IMR-90 (cell line): ENCODE measurements at regions not wholly inside any gene's neighbourhood (a gene's known extent, or its start where the extent isn't known, plus 50 kb on each side); places are given as distances from the start of the nearest gene placed in this dataset.
A peak's percentile ranks its signal among the peaks of the same experiment; 100 is the strongest.

ENCODE experiments used
- ATAC-seq: fragments of 200-7000 bp; cut with Tn5 transposase; 2 replicates; pipeline ENCODE4 v1.9.1; 2020; ENCODE audit warnings: low read depth, mild to moderate bottlenecking, moderate library complexity
- BruUV-seq: library from RNA; stranded (reverse); fragments of 400-500 nt; replicated peaks from 2 replicates; lab custom pipeline; 2021; lab: Mats Ljungman, UMichigan
- CTCF ChIA-PET: fragments of 300-600 bp; formaldehyde crosslinking; extraction: SDS; loops from one replicate; lab custom pipeline; 2021; ENCODE audit warnings: antibody characterized with exemption; lab: Yijun Ruan, JAX
- POLR2A ChIA-PET: fragments of 300-600 bp; sonication (Branson Sonifier 250); formaldehyde crosslinking; loops from one replicate; lab custom pipeline; 2022; ENCODE audit warnings: antibody characterized with exemption; ENCODE audit not compliant: unreplicated experiment; lab: Charles Lee
- DNase-seq: peaks from one replicate; pipeline ENCODE4 v3.0.0; 2013
- H2AFZ ChIP-seq: replicated peaks from 2 replicates; pipeline ENCODE3; 2013; ENCODE audit warnings: low read length, mild to moderate bottlenecking; ENCODE audit not compliant: poor library complexity
- H2AK5ac ChIP-seq: 2 replicates; pipeline ENCODE4 v1.6.1; 2013; ENCODE audit warnings: low read depth, low read length, inconsistent platforms
- H2AK9ac ChIP-seq: replicated peaks from 2 replicates; pipeline ENCODE3; 2013; ENCODE audit warnings: mild to moderate bottlenecking, low read depth, low read length, moderate library complexity; ENCODE audit not compliant: poor library complexity
- H2BK120ac ChIP-seq: 2 replicates; pipeline ENCODE4 v1.6.1; 2013; ENCODE audit warnings: low read depth, low read length, inconsistent platforms
- H2BK15ac ChIP-seq: 3 replicates; pipeline ENCODE4 v1.6.1; 2013; ENCODE audit warnings: low read depth, low read length, inconsistent platforms
- H2BK20ac ChIP-seq: 2 replicates; pipeline ENCODE4 v1.6.1; 2013; ENCODE audit warnings: low read depth, mild to moderate bottlenecking, inconsistent platforms, low read length, moderate library complexity
- H2BK5ac ChIP-seq: 2 replicates; pipeline ENCODE4 v1.6.1; 2013; ENCODE audit warnings: mild to moderate bottlenecking, low read depth, low read length, inconsistent platforms; ENCODE audit not compliant: poor library complexity, severe bottlenecking
- H3K14ac ChIP-seq: replicated peaks from 2 replicates; pipeline ENCODE4 v1.6.1; 2013; ENCODE audit warnings: low read depth, low read length, inconsistent platforms
- H3K18ac ChIP-seq: 2 replicates; pipeline ENCODE4 v1.6.1; 2013; ENCODE audit warnings: low read depth, low read length, control low read depth
- H3K23ac ChIP-seq: 2 replicates; pipeline ENCODE4 v1.6.1; 2013; ENCODE audit warnings: low read depth, low read length, inconsistent platforms
- H3K27ac ChIP-seq: 2 replicates; pipeline ENCODE4 v1.5.1; 2013; ENCODE audit warnings: mild to moderate bottlenecking, control low read depth, low read length; ENCODE audit not compliant: insufficient read depth
- H3K27me3 ChIP-seq: 2 replicates; pipeline ENCODE4 v1.6.1; 2013; ENCODE audit warnings: low read length; ENCODE audit not compliant: control insufficient read depth, insufficient read depth
- H3K36me3 ChIP-seq: 2 replicates; pipeline ENCODE4 v1.6.1; 2013; ENCODE audit warnings: low read length, mixed read lengths; ENCODE audit not compliant: control insufficient read depth, insufficient read depth
- H3K4ac ChIP-seq: 2 replicates; pipeline ENCODE4 v1.6.1; 2013; ENCODE audit warnings: low read depth, low read length, inconsistent platforms
- H3K4me1 ChIP-seq: 2 replicates; pipeline ENCODE4 v1.6.1; 2013; ENCODE audit warnings: low read length, mixed read lengths; ENCODE audit not compliant: control insufficient read depth, insufficient read depth
- H3K4me2 ChIP-seq: 2 replicates; pipeline ENCODE4 v1.6.1; 2013; ENCODE audit warnings: low read depth, mild to moderate bottlenecking, control low read depth, low read length, moderate library complexity
- H3K4me3 ChIP-seq: 2 replicates; pipeline ENCODE4 v1.5.1; 2013; ENCODE audit warnings: low read depth, mild to moderate bottlenecking, control low read depth, low read length, moderate library complexity; ENCODE audit not compliant: insufficient read depth
- H3K56ac ChIP-seq: 2 replicates; pipeline ENCODE4 v1.6.1; 2013; ENCODE audit warnings: low read length, inconsistent platforms; ENCODE audit not compliant: insufficient read depth; ENCODE audit errors: extremely low read depth
- H3K79me1 ChIP-seq, 2 experiments: 2 replicates each; pipeline ENCODE4 v1.6.1; 2013; ENCODE audit warnings: low read length in 2 of 2, inconsistent platforms in 1 of 2, low read depth in 1 of 2
- H3K9ac ChIP-seq: 2 replicates; pipeline ENCODE4 v1.6.1; 2013; ENCODE audit warnings: low read depth, low read length, control low read depth
- H3K9me1 ChIP-seq: 2 replicates; pipeline ENCODE4 v1.6.1; 2013; ENCODE audit warnings: low read length, inconsistent platforms; ENCODE audit not compliant: insufficient read depth
- H3K9me3 ChIP-seq: 2 replicates; pipeline ENCODE4 v1.6.1; 2013; ENCODE audit warnings: low read length; ENCODE audit not compliant: control insufficient read depth, insufficient read depth
- H4K20me1 ChIP-seq: 2 replicates; pipeline ENCODE4 v1.6.1; 2013; ENCODE audit warnings: low read length, inconsistent platforms; ENCODE audit not compliant: insufficient read depth
- H4K5ac ChIP-seq: 2 replicates; pipeline ENCODE4 v1.6.1; 2013; ENCODE audit warnings: mild to moderate bottlenecking, low read depth, low read length, control low read depth
- H4K8ac ChIP-seq, 2 experiments: 2 replicates each; pipeline ENCODE4 v1.6.1; 2013; ENCODE audit warnings: low read depth in 2 of 2, low read length in 2 of 2, control low read depth in 1 of 2, inconsistent platforms in 1 of 2
- H4K91ac ChIP-seq: 2 replicates; pipeline ENCODE4 v1.6.1; 2013; ENCODE audit warnings: low read depth, low read length, inconsistent platforms; ENCODE audit not compliant: insufficient read depth
- BHLHE40 ChIP-seq: fragments of 150-350 bp; IDR thresholded peaks from 2 replicates; pipeline ENCODE4 v1.6.1; 2016; ENCODE audit warnings: mild to moderate bottlenecking, low read depth, low read length
- CEBPB ChIP-seq: IDR thresholded peaks from 2 replicates; pipeline ENCODE4 v1.6.1; 2012; ENCODE audit warnings: low read depth, low read length, improper control_type of control experiment
- CHD1 ChIP-seq: IDR thresholded peaks from 2 replicates; pipeline ENCODE4 v1.6.1; 2012; ENCODE audit warnings: low read depth, low read length, improper control_type of control experiment
- CTCF ChIP-seq: conservative IDR thresholded peaks from 2 replicates; pipeline ENCODE4 v1.5.1; 2012; ENCODE audit warnings: mild to moderate bottlenecking, low read depth, low read length, improper control_type of control experiment
- FOS ChIP-seq: fragments of 150-350 bp; IDR thresholded peaks from 2 replicates; pipeline ENCODE4 v1.6.1; 2016; ENCODE audit warnings: low read depth, low read length
- MAFK ChIP-seq: IDR thresholded peaks from 2 replicates; pipeline ENCODE4 v1.6.1; 2012; ENCODE audit warnings: low read depth, low read length, improper control_type of control experiment
- MAZ ChIP-seq: IDR thresholded peaks from 2 replicates; pipeline ENCODE4 v1.6.1; 2012; ENCODE audit warnings: low read depth, mild to moderate bottlenecking, low read length, improper control_type of control experiment, moderate library complexity, borderline replicate concordance
- MXI1 ChIP-seq: IDR thresholded peaks from 2 replicates; pipeline ENCODE4 v1.6.1; 2012; ENCODE audit warnings: low read depth, mild to moderate bottlenecking, low read length, moderate library complexity, borderline replicate concordance
- NFE2L2 ChIP-seq: fragments of 150-350 bp; IDR thresholded peaks from 2 replicates; pipeline ENCODE4 v1.6.1; 2016; ENCODE audit warnings: low read depth, mild to moderate bottlenecking, low read length
- RAD21 ChIP-seq: IDR thresholded peaks from 2 replicates; pipeline ENCODE4 v1.6.1; 2012; ENCODE audit warnings: low read length, improper control_type of control experiment
- RCOR1 ChIP-seq: IDR thresholded peaks from 2 replicates; pipeline ENCODE4 v1.6.1; 2012; ENCODE audit warnings: mild to moderate bottlenecking, low read length, improper control_type of control experiment; ENCODE audit not compliant: insufficient replicate concordance
- RFX5 ChIP-seq: IDR thresholded peaks from 2 replicates; pipeline ENCODE4 v1.8.0; 2012; ENCODE audit warnings: low read depth, mild to moderate bottlenecking, low read length, moderate library complexity
- SMC3 ChIP-seq: fragments of 150-350 bp; IDR thresholded peaks from 2 replicates; pipeline ENCODE4 v1.6.1; 2016; ENCODE audit warnings: low read depth, mild to moderate bottlenecking, antibody characterized with exemption, low read length, moderate library complexity
- WGBS, 2 experiments: methylation state at CpG; one replicate each; pipeline versions ENCODE4 v1.1.5 to v1.1.7; 2013; ENCODE audit warnings: missing lambda C conversion rate in 2 of 2; ENCODE audit not compliant: insufficient read length in 1 of 2; ENCODE audit errors: extremely low coverage in 2 of 2; 5-methylcytosine and 5-hydroxymethylcytosine counted together
- dilution Hi-C: fragments of 300-500 bp; cut with HindIII; formaldehyde crosslinking; loops from one replicate; pipeline ENCODE4 v1.14.3; 2018; ENCODE audit warnings: low sequenced_read_pairs; ENCODE audit not compliant: unreplicated experiment
- in situ Hi-C: fragments of 300-500 bp; cut with MboI; formaldehyde crosslinking; loops from 3 replicates; pipeline ENCODE4 v1.14.3; 2019; ENCODE audit warnings: low sequenced_read_pairs, inconsistent platforms, mixed read lengths
- intact Hi-C: fragments of 100-400 bp; cut with micrococcal nuclease; formaldehyde crosslinking; loops from 2 replicates; pipeline ENCODE4 v1.10.0; 2022
- TF ChIP-seq, protein P1 (sequence below): fragments of 150-350 bp; IDR thresholded peaks from 2 replicates; pipeline ENCODE4 v1.6.1; 2016; ENCODE audit warnings: low read depth, mild to moderate bottlenecking, low read length, moderate library complexity, borderline replicate concordance
- TF ChIP-seq, protein P2 (sequence below): fragments of 150-350 bp; IDR thresholded peaks from 2 replicates; pipeline ENCODE4 v1.6.1; 2017; ENCODE audit warnings: mild to moderate bottlenecking, antibody characterized with exemption, low read length, low read depth

GRCh38 chr15:100716456-100717085 lies 114.2 kb downstream of the ASB7 start:
- in situ Hi-C loops (loop anchor here (25.0 kb wide), 1 partner anchor 546 kb away; the partner anchor contains the start of gene CHSY1), intact Hi-C loops (no loop called here), dilution Hi-C loops (no loop called here)
- Histone ChIP-seq H3K4me3 (no peak overlapping the region), H2BK20ac (peak overlapping the region; percentile 46; the same call in 1 of the 2 replicates), H3K4ac (peak overlapping the region; percentile 54; the same call in 1 of the 2 replicates), H2AK9ac (no peak overlapping the region), H4K5ac (no peak overlapping the region), H4K91ac (no peak overlapping the region), H4K20me1 (peaks cover 3% of the 10 kb centered on the region), H2AFZ (no peak overlapping the region), H3K18ac (no peak overlapping the region), H3K23ac (no peak overlapping the region), H3K27ac (no peak overlapping the region), H3K9me1 (peaks cover 28% of the 10 kb centered on the region), H3K4me1 (peaks cover 27% of the 10 kb centered on the region), H3K36me3 (no peaks in the 10 kb centered on the region), H3K79me1 (0 out of 4 replicates have a peak, but pooled peaks cover 0 to 4% of the 10 kb centered on the region in 2 experiments), H4K8ac (no peak overlapping the region), H3K56ac (no peak overlapping the region), H2BK15ac (0 out of 3 replicates have a peak overlapping the region, but pooled peaks have one; percentile 39), H3K9me3 (no peaks in the 10 kb centered on the region), H2BK120ac (peak overlapping the region; percentile 33), H3K27me3 (no peaks in the 10 kb centered on the region), H3K4me2 (no peak overlapping the region), H2BK5ac (no peak overlapping the region), H3K9ac (no peak overlapping the region), H2AK5ac (peak overlapping the region; percentile 77; the same call in 1 of the 2 replicates), H3K14ac (no peak overlapping the region)
- no peak for DNase-seq
- ChIA-PET CTCF (no interaction called here), POLR2A (no interaction called here)
- no TSS peak for BruUV-seq
- 74% methylated on average over 3 of the region's 10 CpGs; no CpG with 5 or more reads in 1 of the 2 experiments for WGBS, 2 experiments
- no peak for ATAC-seq
- TF ChIP-seq MAZ (no peak), CTCF (no peak), FOS (no peak), SMC3 (no peak), MAFK (no peak), BHLHE40 (no peak), MXI1 (no peak), RFX5 (no peak), NFE2L2 (no peak), CHD1 (no peak), RCOR1 (no peak), CEBPB (no peak), RAD21 (no peak)
- TF ChIP-seq, protein P1, sequence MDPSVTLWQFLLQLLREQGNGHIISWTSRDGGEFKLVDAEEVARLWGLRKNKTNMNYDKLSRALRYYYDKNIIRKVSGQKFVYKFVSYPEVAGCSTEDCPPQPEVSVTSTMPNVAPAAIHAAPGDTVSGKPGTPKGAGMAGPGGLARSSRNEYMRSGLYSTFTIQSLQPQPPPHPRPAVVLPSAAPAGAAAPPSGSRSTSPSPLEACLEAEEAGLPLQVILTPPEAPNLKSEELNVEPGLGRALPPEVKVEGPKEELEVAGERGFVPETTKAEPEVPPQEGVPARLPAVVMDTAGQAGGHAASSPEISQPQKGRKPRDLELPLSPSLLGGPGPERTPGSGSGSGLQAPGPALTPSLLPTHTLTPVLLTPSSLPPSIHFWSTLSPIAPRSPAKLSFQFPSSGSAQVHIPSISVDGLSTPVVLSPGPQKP = no peak
- TF ChIP-seq, protein P2, sequence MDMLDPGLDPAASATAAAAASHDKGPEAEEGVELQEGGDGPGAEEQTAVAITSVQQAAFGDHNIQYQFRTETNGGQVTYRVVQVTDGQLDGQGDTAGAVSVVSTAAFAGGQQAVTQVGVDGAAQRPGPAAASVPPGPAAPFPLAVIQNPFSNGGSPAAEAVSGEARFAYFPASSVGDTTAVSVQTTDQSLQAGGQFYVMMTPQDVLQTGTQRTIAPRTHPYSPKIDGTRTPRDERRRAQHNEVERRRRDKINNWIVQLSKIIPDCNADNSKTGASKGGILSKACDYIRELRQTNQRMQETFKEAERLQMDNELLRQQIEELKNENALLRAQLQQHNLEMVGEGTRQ = no peak
